GM10248 (cell line): ENCODE measurements at regions not wholly inside any gene's neighbourhood (a gene's known extent, or its start where the extent isn't known, plus 50 kb on each side); places are given as distances from the start of the nearest gene placed in this dataset.

ENCODE experiments used
- CTCF ChIA-PET: fragments of 300-600 bp; sonication (Branson Sonifier 250); formaldehyde crosslinking; extraction: SDS; loops from one replicate; lab custom pipeline; 2021; ENCODE audit warnings: antibody characterized with exemption; lab: Yijun Ruan, JAX
- POLR2A ChIA-PET: fragments of 350-650 bp; sonication (Branson Sonifier 250); formaldehyde crosslinking; extraction: SDS; loops from one replicate; lab custom pipeline; 2020; ENCODE audit warnings: antibody characterized with exemption; lab: Yijun Ruan, JAX
- DNase-seq: peaks from one replicate; pipeline ENCODE4 v3.0.0; 2012; ENCODE audit errors: extremely low spot score
- TF ChIP-seq, protein P1 (sequence below): IDR thresholded peaks from 2 replicates; pipeline ENCODE4 v1.5.1; 2012; ENCODE audit warnings: mild to moderate bottlenecking, low read depth; ENCODE audit errors: extremely low read depth, missing control alignments, control extremely low read depth

DNA sequence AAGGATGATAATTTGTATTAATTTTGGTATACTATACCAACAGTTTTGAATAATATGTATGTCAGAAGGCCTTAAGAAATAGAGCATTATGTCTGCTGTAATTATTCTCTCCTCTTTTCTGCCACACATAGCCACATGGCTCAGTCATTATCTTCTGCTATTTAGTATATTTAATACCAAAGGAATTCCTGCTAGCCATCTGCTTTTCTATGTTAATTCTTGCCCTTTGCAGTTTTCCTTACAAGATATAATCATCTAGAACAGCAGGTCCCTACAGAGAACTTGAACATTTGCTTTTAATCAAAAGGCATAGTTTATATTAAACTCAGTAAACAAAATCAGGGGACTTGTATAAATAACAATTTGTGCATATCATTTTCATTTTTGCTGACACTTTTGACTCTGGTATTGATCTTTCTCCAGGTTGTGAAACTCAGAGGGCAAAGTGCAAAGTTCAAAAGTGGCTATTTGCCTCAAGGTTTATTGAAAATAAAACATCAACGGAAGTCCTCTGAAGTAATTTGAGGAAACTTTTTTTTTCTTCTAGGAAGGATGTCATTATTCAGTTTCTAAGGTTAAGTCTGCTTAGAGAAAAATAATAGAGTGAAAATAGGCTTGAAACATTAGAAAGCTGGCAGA lies 702.0 kb downstream of the KCNJ2 start:
- ChIA-PET CTCF (no interaction called here), POLR2A (no interaction called here)
- no peak for DNase-seq
- TF ChIP-seq, protein P1, sequence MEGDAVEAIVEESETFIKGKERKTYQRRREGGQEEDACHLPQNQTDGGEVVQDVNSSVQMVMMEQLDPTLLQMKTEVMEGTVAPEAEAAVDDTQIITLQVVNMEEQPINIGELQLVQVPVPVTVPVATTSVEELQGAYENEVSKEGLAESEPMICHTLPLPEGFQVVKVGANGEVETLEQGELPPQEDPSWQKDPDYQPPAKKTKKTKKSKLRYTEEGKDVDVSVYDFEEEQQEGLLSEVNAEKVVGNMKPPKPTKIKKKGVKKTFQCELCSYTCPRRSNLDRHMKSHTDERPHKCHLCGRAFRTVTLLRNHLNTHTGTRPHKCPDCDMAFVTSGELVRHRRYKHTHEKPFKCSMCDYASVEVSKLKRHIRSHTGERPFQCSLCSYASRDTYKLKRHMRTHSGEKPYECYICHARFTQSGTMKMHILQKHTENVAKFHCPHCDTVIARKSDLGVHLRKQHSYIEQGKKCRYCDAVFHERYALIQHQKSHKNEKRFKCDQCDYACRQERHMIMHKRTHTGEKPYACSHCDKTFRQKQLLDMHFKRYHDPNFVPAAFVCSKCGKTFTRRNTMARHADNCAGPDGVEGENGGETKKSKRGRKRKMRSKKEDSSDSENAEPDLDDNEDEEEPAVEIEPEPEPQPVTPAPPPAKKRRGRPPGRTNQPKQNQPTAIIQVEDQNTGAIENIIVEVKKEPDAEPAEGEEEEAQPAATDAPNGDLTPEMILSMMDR = no peak

DNA sequence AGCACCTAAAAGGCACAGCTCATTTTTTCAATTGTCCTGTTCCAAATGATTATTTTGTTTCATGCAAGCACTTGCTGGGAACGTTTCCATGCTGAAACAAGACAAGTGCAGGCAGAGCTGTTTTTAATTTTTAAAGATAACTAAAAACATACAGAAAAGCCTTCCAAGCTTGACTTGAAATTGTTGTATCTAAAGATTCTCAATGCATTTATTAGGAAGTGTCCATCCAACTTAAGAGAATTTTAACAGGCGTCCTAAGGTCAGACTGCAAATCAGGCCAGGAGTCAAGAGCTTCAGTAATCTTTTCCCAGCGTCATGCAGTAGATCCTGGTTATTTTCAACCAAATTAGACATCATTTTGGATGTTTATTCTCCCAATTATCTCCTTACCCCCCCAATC lies 702.8 kb downstream of the KCNJ2 start:
- DNase-seq = no peak
- TF ChIP-seq, protein P1 = no peak
- ChIA-PET POLR2A (no interaction called here), CTCF (no interaction called here)

DNA sequence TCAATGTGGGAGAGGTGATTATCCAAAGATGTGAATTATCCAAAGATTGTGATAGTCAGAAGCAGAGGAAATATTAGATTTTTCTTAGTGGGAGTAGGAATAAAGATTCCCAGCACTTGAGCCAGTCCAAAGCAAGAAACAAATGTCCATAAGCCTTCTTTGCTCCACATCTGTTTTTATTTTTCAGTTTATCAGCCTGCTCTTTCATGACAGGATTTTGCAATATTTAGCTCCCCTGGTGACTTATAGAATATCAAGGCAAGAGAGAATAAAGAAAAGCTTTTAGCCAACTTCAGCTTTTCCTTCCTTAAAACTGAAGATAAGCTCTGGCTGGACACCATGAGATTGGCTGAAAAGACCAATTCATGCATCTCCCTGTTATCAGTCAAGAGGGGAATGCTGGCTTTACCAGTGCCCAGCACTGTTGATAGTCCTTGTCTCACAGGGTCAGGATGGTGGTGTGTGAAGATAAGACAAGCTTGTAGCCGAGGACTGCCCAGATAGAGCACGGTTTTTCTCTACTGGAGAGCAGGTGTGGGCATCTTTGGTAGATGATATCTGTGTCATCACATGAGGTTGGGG lies 706.5 kb downstream of the KCNJ2 start:
- CTCF ChIA-PET = no interaction called here
- no peak for DNase-seq
- TF ChIP-seq, protein P1 = no peak

DNA sequence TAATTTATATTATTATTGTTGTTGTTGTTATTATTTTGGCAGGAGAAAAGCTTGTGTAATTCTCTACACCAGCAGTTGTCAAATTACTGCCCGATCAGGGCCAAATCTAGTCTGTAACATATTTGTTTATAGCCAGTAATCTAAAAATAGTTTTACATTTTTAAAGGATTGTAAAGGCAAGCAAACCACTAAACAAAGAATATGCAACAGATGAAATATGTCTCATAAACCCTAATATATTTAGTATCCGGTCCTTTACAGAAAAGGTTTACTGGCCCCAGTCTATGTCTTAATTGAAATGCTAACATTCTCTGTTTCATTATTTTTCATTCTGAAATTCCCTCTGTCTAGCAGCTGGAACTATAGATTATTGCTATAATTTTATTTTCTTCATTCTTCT lies 709.5 kb downstream of the KCNJ2 start:
- TF ChIP-seq, protein P1 = no peak
- POLR2A ChIA-PET = no interaction called here
- CTCF ChIA-PET = no interaction called here
- no peak for DNase-seq

More for the DNA sequence above, 706.5 kb downstream of the KCNJ2 start:
- POLR2A ChIA-PET = no interaction called here

DNA sequence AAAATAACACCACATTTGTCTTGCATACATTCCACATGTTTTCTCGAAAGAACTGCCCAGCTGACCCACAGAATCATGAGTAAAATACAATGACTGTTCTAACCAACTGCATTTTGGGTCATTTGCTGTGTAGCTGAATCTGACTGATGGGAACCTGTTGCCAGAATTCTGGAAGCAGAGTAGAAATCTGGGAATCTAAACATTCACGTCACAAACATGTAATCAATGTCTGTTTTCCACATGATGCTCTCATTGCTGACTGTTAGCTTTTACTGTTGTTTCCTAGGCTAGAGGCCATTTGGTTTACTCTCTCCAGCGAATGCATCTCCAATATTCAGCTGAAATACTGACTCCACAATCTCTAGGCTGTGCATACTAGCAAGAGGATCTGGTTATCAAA lies 710.1 kb downstream of the KCNJ2 start:
- DNase-seq = no peak
- TF ChIP-seq, protein P1 = no peak
- CTCF ChIA-PET = interaction anchor here (2.1 kb wide), 1 partner anchor 11 kb away, joined by 7 read pairs; no protein-coding TSS in a partner anchor
- POLR2A ChIA-PET = no interaction called here

DNA sequence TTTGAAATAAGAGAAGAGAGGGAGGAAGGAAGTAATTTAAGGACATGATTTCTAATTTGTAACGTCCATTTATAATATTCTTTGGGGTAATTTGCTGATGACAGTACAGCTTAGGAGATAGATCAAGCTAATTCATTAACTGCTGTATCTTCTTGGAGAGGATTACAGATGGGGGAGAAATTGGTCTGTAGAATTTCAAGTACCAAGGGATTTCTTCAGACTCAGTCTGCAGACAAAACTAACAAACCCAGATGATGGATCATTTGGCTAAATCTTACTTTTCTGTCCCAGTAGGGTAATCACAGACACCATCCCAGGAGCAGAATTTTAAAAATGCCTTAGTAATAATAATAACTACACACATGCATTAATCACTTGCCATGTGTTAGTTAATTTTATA lies 711.8 kb downstream of the KCNJ2 start:
- POLR2A ChIA-PET = no interaction called here
- no peak for DNase-seq
- CTCF ChIA-PET = interaction anchor here (2.1 kb wide), 1 partner anchor 9 kb away, joined by 7 read pairs; no protein-coding TSS in a partner anchor
- TF ChIP-seq, protein P1 = no peak
